ENCODE measurements at regions not wholly inside any gene's neighbourhood (a gene's known extent, or its start where the extent isn't known, plus 50 kb on each side); places are given as distances from the start of the nearest gene placed in this dataset.

- Histone ChIP-seq H2BK12ac (ENCODE audit: low read length) (no peak overlapping the region), H3K4me2 (ENCODE audit: insufficient read depth, low read length, poor library complexity, severe bottlenecking) (no peak overlapping the region), H3K27me3 (ENCODE audit: control insufficient read depth in 3 of 3, insufficient read depth in 3 of 3, low read depth in 1 of 3, low read length in 3 of 3) (no peaks in the 10 kb centered on the region), H3K4ac (ENCODE audit: low read length) (no peak overlapping the region), H2AFZ (ENCODE audit: low read length) (no peak overlapping the region), H3K79me1 (ENCODE audit: low read depth, low read length) (no peaks in the 10 kb centered on the region), H2BK15ac (ENCODE audit: low read length) (no peak overlapping the region), H3K14ac (ENCODE audit: low read length) (no peak overlapping the region), H2AK5ac (ENCODE audit: low read depth, low read length) (no peak overlapping the region), H3K27ac (replicated peaks; ENCODE audit: low read length) (no peak overlapping the region), H2BK120ac (ENCODE audit: low read depth, low read length) (no peak overlapping the region), H3K9ac (ENCODE audit: low read depth, low read length, poor library complexity) (no peak overlapping the region), H4K8ac (ENCODE audit: low read depth, low read length) (no peak overlapping the region), H3K4me3 (ENCODE audit: low read length in 2 of 2) (no peak overlapping the region), H2BK5ac (ENCODE audit: low read length) (no peak overlapping the region), H3K36me3 (replicated peaks in 1 of 2; ENCODE audit: control insufficient read depth in 2 of 2, insufficient read depth in 2 of 2, low read length in 2 of 2) (no peaks in the 10 kb centered on the region), H3K23ac (ENCODE audit: low read depth, low read length, poor library complexity) (no peak overlapping the region), H3K9me3 (replicated peaks in 1 of 2; ENCODE audit: control insufficient read depth in 2 of 2, insufficient read depth in 1 of 2, low read depth in 1 of 2, low read length in 2 of 2) (no peaks in the 10 kb centered on the region), H4K91ac (ENCODE audit: low read depth, low read length, poor library complexity) (no peak overlapping the region), H3K18ac (ENCODE audit: low read length) (no peak overlapping the region), H3K4me1 (ENCODE audit: control insufficient read depth in 2 of 2, insufficient read depth in 1 of 2, low read depth in 1 of 2, low read length in 2 of 2) (peaks cover 0 to 7% of the 10 kb centered on the region in 2 donors)
- no CpG with 5 or more reads among the region's 2 CpGs for WGBS, 2 donors (ENCODE audit: extremely low coverage in 2 of 2, insufficient read length in 2 of 2, insufficient replicate concordance in 1 of 2)
- no peak for DNase-seq (ENCODE audit: low spot score)
These were observed 267.1 kb upstream of the SGK1 start for GRCh38 chr6:134584847-134585516.

GRCh38 chr6:134577998-134578397, 260.1 kb upstream of the SGK1 start:
- Histone ChIP-seq H3K9ac (ENCODE audit: low read depth, low read length, poor library complexity) (no peak overlapping the region), H2BK12ac (ENCODE audit: low read length) (no peak overlapping the region), H2BK120ac (ENCODE audit: low read depth, low read length) (no peak overlapping the region), H3K9me3 (replicated peaks in 1 of 2; ENCODE audit: control insufficient read depth in 2 of 2, insufficient read depth in 1 of 2, low read depth in 1 of 2, low read length in 2 of 2) (no peaks in the 10 kb centered on the region), H2AK5ac (ENCODE audit: low read depth, low read length) (no peak overlapping the region), H3K4me3 (ENCODE audit: low read length in 2 of 2) (no peak overlapping the region), H3K79me1 (ENCODE audit: low read depth, low read length) (no peaks in the 10 kb centered on the region), H3K23ac (ENCODE audit: low read depth, low read length, poor library complexity) (no peak overlapping the region), H2AFZ (ENCODE audit: low read length) (no peak overlapping the region), H3K18ac (ENCODE audit: low read length) (no peak overlapping the region), H4K91ac (ENCODE audit: low read depth, low read length, poor library complexity) (no peak overlapping the region), H3K4ac (ENCODE audit: low read length) (no peak overlapping the region), H3K4me1 (ENCODE audit: control insufficient read depth in 2 of 2, insufficient read depth in 1 of 2, low read depth in 1 of 2, low read length in 2 of 2) (no peaks in the 10 kb centered on the region), H2BK15ac (ENCODE audit: low read length) (no peak overlapping the region), H3K27ac (replicated peaks; ENCODE audit: low read length) (no peak overlapping the region), H4K8ac (ENCODE audit: low read depth, low read length) (no peak overlapping the region), H3K27me3 (ENCODE audit: control insufficient read depth in 3 of 3, insufficient read depth in 3 of 3, low read depth in 1 of 3, low read length in 3 of 3) (no peaks in the 10 kb centered on the region), H3K14ac (ENCODE audit: low read length) (no peak overlapping the region), H2BK5ac (ENCODE audit: low read length) (no peak overlapping the region), H3K36me3 (replicated peaks in 1 of 2; ENCODE audit: control insufficient read depth in 2 of 2, insufficient read depth in 2 of 2, low read length in 2 of 2) (no peaks in the 10 kb centered on the region), H3K4me2 (ENCODE audit: insufficient read depth, low read length, poor library complexity, severe bottlenecking) (no peak overlapping the region)
- no peak for DNase-seq (ENCODE audit: low spot score)

GRCh38 chr6:134575221-134575620, 257.3 kb upstream of the SGK1 start:
- Histone ChIP-seq H3K9ac (ENCODE audit: low read depth, low read length, poor library complexity) (no peak overlapping the region), H3K36me3 (replicated peaks in 1 of 2; ENCODE audit: control insufficient read depth in 2 of 2, insufficient read depth in 2 of 2, low read length in 2 of 2) (no peaks in the 10 kb centered on the region), H3K4ac (ENCODE audit: low read length) (no peak overlapping the region), H4K8ac (ENCODE audit: low read depth, low read length) (no peak overlapping the region), H3K4me3 (ENCODE audit: low read length in 2 of 2) (no peak overlapping the region), H3K4me2 (ENCODE audit: insufficient read depth, low read length, poor library complexity, severe bottlenecking) (no peak overlapping the region), H2BK12ac (ENCODE audit: low read length) (no peak overlapping the region), H3K14ac (ENCODE audit: low read length) (no peak overlapping the region), H4K91ac (ENCODE audit: low read depth, low read length, poor library complexity) (no peak overlapping the region), H3K27me3 (ENCODE audit: control insufficient read depth in 3 of 3, insufficient read depth in 3 of 3, low read depth in 1 of 3, low read length in 3 of 3) (no peaks in the 10 kb centered on the region), H2AFZ (ENCODE audit: low read length) (no peak overlapping the region), H3K9me3 (replicated peaks in 1 of 2; ENCODE audit: control insufficient read depth in 2 of 2, insufficient read depth in 1 of 2, low read depth in 1 of 2, low read length in 2 of 2) (no peaks in the 10 kb centered on the region), H2BK15ac (ENCODE audit: low read length) (no peak overlapping the region), H3K18ac (ENCODE audit: low read length) (no peak overlapping the region), H3K79me1 (ENCODE audit: low read depth, low read length) (no peaks in the 10 kb centered on the region), H2AK5ac (ENCODE audit: low read depth, low read length) (no peak overlapping the region), H3K4me1 (ENCODE audit: control insufficient read depth in 2 of 2, insufficient read depth in 1 of 2, low read depth in 1 of 2, low read length in 2 of 2) (no peaks in the 10 kb centered on the region), H3K27ac (replicated peaks; ENCODE audit: low read length) (no peak overlapping the region), H3K23ac (ENCODE audit: low read depth, low read length, poor library complexity) (no peak overlapping the region), H2BK120ac (ENCODE audit: low read depth, low read length) (no peak overlapping the region), H2BK5ac (ENCODE audit: low read length) (no peak overlapping the region)
- WGBS, 2 donors (ENCODE audit: extremely low coverage in 2 of 2, insufficient read length in 2 of 2, insufficient replicate concordance in 1 of 2) = no CpG with 5 or more reads among the region's 1 CpG
- no peak for DNase-seq (ENCODE audit: low spot score)

GRCh38 chr6:134574491-134574890, 256.6 kb upstream of the SGK1 start:
- Histone ChIP-seq H3K27ac (replicated peaks; ENCODE audit: low read length) (no peak overlapping the region), H3K23ac (ENCODE audit: low read depth, low read length, poor library complexity) (no peak overlapping the region), H4K91ac (ENCODE audit: low read depth, low read length, poor library complexity) (no peak overlapping the region), H2AFZ (ENCODE audit: low read length) (no peak overlapping the region), H3K4me2 (ENCODE audit: insufficient read depth, low read length, poor library complexity, severe bottlenecking) (no peak overlapping the region), H4K8ac (ENCODE audit: low read depth, low read length) (no peak overlapping the region), H2BK120ac (ENCODE audit: low read depth, low read length) (no peak overlapping the region), H2BK5ac (ENCODE audit: low read length) (no peak overlapping the region), H3K27me3 (ENCODE audit: control insufficient read depth in 3 of 3, insufficient read depth in 3 of 3, low read depth in 1 of 3, low read length in 3 of 3) (no peaks in the 10 kb centered on the region), H3K36me3 (replicated peaks in 1 of 2; ENCODE audit: control insufficient read depth in 2 of 2, insufficient read depth in 2 of 2, low read length in 2 of 2) (no peaks in the 10 kb centered on the region), H3K9me3 (replicated peaks in 1 of 2; ENCODE audit: control insufficient read depth in 2 of 2, insufficient read depth in 1 of 2, low read depth in 1 of 2, low read length in 2 of 2) (no peaks in the 10 kb centered on the region), H3K14ac (ENCODE audit: low read length) (no peak overlapping the region), H3K18ac (ENCODE audit: low read length) (no peak overlapping the region), H2BK12ac (ENCODE audit: low read length) (no peak overlapping the region), H3K4me1 (ENCODE audit: control insufficient read depth in 2 of 2, insufficient read depth in 1 of 2, low read depth in 1 of 2, low read length in 2 of 2) (no peaks in the 10 kb centered on the region), H3K4ac (ENCODE audit: low read length) (no peak overlapping the region), H3K79me1 (ENCODE audit: low read depth, low read length) (no peaks in the 10 kb centered on the region), H2AK5ac (ENCODE audit: low read depth, low read length) (no peak overlapping the region), H2BK15ac (ENCODE audit: low read length) (no peak overlapping the region), H3K9ac (ENCODE audit: low read depth, low read length, poor library complexity) (no peak overlapping the region), H3K4me3 (ENCODE audit: low read length in 2 of 2) (no peak overlapping the region)
- no peak for DNase-seq (ENCODE audit: low spot score)
- no CpG with 5 or more reads among the region's 5 CpGs for WGBS, 2 donors (ENCODE audit: extremely low coverage in 2 of 2, insufficient read length in 2 of 2, insufficient replicate concordance in 1 of 2)

Measured in neuronal stem cell (in vitro differentiated cells).